ENCODE measurements at regions not wholly inside any gene's neighbourhood (a gene's known extent, or its start where the extent isn't known, plus 50 kb on each side); places are given as distances from the start of the nearest gene placed in this dataset.

GRCh38 chr2:195477248-195477995 lies 179.6 kb upstream of the SLC39A10 start:
- TF ChIP-seq MAX (IDR thresholded peaks at IDR 0.05; ENCODE audit: insufficient read depth, insufficient read length) (no peak), POLR2A (IDR thresholded peaks at IDR 0.05; ENCODE audit: low read depth, low read length) (no peak), EZH2 (IDR thresholded peaks at IDR 0.05; ENCODE audit: borderline replicate concordance, low read depth, low read length, severe bottlenecking) (no peak), CTCF (IDR thresholded peaks at IDR 0.05; ENCODE audit: extremely low read depth in 1 of 2, insufficient read depth in 1 of 2, low read depth in 1 of 2, low read length in 2 of 2) (no peak)

Measured in endothelial cell of umbilical vein (primary cell).